Gastroesophageal sphincter (tissue), 3 donors: ENCODE measurements at regions not wholly inside any gene's neighbourhood (a gene's known extent, or its start where the extent isn't known, plus 50 kb on each side); places are given as distances from the start of the nearest gene placed in this dataset.

Experiments used
- EP300 ChIP-seq: sonication (generic); formaldehyde crosslinking; IDR thresholded peaks from one replicate; pipeline ENCODE4 v1.6.1; 2017; ENCODE audit warnings: antibody characterized with exemption, mild to moderate bottlenecking
- POLR2A ChIP-seq, 2 donors: fragments of 450-650 bp; IDR thresholded peaks; one replicate each; pipeline ENCODE4 v1.6.1; 2017; ENCODE audit warnings: antibody characterized with exemption in 2 of 2, mild to moderate bottlenecking in 2 of 2, moderate library complexity in 1 of 2
- POLR2AphosphoS5 ChIP-seq: sonication (generic); formaldehyde crosslinking; IDR thresholded peaks from one replicate; pipeline ENCODE4 v1.6.1; 2017; ENCODE audit warnings: antibody characterized with exemption
- TF ChIP-seq, protein P1 (sequence below), 4 experiments: fragments of 200-600 bp in 2 of 4; fragments of 450-650 bp in 2 of 4; sonication (generic) in 1 of 4; IDR thresholded peaks; one replicate each; pipeline ENCODE4 v1.5.1; 2017 to 2019; ENCODE audit warnings: antibody characterized with exemption in 4 of 4, mild to moderate bottlenecking in 2 of 4, moderate library complexity in 2 of 4

DNA sequence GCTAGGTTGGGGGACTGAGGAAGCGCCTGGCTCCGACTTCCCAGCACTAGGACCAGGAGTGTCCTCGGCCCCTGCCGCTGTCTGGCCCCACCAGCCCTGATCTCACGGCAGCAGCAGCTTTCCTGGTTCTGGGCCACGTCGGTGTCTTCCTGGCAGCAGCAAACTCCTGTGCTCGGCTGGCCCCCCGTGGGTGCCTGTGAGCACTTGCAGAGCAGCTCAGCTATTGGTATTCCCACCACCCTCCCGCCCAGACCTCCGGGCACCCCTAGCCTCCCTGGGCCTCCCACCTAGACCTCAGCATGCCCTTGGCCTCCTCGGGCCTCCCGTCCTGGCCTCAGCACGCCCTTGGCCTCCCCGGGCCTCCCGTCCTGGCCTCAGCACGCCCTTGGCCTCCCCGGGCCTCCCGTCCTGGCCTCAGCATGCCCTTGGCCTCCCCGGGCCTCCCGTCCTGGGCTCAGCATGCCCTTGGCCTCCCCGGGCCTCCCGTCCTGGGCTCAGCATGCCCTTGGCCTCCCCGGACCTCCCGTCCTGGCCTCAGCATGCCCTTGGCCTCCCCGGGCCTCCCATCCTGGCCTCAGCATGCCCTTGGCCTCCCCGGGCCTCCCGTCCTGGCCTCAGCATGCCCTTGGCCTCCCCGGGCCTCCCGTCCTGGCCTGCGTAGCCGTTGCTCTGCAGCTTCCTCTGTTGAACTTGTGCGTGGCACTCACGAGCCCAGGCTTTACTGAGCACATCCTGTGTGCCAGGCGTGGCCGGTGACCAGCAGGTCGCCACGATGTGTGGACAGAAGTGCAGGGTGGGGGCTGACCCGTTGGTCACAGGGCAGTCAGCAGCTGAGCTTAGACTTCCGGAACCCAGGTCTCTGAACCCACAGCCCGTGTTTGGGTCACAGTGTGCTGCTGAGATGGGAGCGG is 51.8 kb upstream of the ACSF3 start:
- TF ChIP-seq, protein P1, sequence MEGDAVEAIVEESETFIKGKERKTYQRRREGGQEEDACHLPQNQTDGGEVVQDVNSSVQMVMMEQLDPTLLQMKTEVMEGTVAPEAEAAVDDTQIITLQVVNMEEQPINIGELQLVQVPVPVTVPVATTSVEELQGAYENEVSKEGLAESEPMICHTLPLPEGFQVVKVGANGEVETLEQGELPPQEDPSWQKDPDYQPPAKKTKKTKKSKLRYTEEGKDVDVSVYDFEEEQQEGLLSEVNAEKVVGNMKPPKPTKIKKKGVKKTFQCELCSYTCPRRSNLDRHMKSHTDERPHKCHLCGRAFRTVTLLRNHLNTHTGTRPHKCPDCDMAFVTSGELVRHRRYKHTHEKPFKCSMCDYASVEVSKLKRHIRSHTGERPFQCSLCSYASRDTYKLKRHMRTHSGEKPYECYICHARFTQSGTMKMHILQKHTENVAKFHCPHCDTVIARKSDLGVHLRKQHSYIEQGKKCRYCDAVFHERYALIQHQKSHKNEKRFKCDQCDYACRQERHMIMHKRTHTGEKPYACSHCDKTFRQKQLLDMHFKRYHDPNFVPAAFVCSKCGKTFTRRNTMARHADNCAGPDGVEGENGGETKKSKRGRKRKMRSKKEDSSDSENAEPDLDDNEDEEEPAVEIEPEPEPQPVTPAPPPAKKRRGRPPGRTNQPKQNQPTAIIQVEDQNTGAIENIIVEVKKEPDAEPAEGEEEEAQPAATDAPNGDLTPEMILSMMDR (IDR thresholded peaks at IDR 0.05): no peak
- no peak for TF ChIP-seq POLR2A (IDR thresholded peaks at IDR 0.05)
- TF ChIP-seq EP300: no peak
- no peak for TF ChIP-seq POLR2AphosphoS5
